ENCODE measurements at regions not wholly inside any gene's neighbourhood (a gene's known extent, or its start where the extent isn't known, plus 50 kb on each side); places are given as distances from the start of the nearest gene placed in this dataset.

GRCh38 chr6:112581015-112581414 lies 233.9 kb downstream of the RFPL4B start:
- DNase-seq (no peak), ATAC-seq (no peak)
- H3K9me3 ChIP-seq = peaks cover 0 to 4% (median 0%) of the 10 kb centered on the region in 11 donors
- no peaks in the 10 kb centered on the region for H3K27me3 ChIP-seq
- WGBS, 2 donors = 91 to 99% methylated on average over 1 of the region's 1 CpG
- H3K36me3 ChIP-seq = no peaks in the 10 kb centered on the region
- H3K27ac ChIP-seq = no peak overlapping the region
- no peak overlapping the region for H3K4me3 ChIP-seq
- intact Hi-C loops (cut with DNase I) = no loop called here
- no peak for TF ChIP-seq CTCF (IDR thresholded peaks at IDR 0.05)
- no peaks in the 10 kb centered on the region for H3K4me1 ChIP-seq

GRCh38 chr6:112590326-112590725 lies 243.2 kb downstream of the RFPL4B start:
- TF ChIP-seq CTCF (IDR thresholded peaks at IDR 0.05) = no peak
- ATAC-seq (no peak), DNase-seq (no peak)
- H3K4me1 ChIP-seq = no peaks in the 10 kb centered on the region
- H3K9me3 ChIP-seq = peaks cover 0 to 27% (median 4%) of the 10 kb centered on the region in 11 donors
- H3K4me3 ChIP-seq = no peak overlapping the region
- no peaks in the 10 kb centered on the region for H3K27me3 ChIP-seq
- intact Hi-C loops (cut with DNase I) = no loop called here
- 80 to 82% methylated on average over 3 of the region's 3 CpGs for WGBS, 2 donors
- H3K36me3 ChIP-seq = no peaks in the 10 kb centered on the region
- H3K27ac ChIP-seq = no peak overlapping the region

- H3K9me3 ChIP-seq = peaks cover 0 to 28% (median 4%) of the 10 kb centered on the region in 11 donors
- ATAC-seq (no peak), DNase-seq (no peak)
- no peak overlapping the region for H3K4me3 ChIP-seq
- TF ChIP-seq CTCF (IDR thresholded peaks at IDR 0.05) = no peak
- intact Hi-C loops (cut with DNase I) = no loop called here
- no peaks in the 10 kb centered on the region for H3K36me3 ChIP-seq
- no peaks in the 10 kb centered on the region for H3K27me3 ChIP-seq
- H3K27ac ChIP-seq = no peak overlapping the region
- no peaks in the 10 kb centered on the region for H3K4me1 ChIP-seq
Measured at GRCh38 chr6:112591329-112591728, 244.2 kb downstream of the RFPL4B start.

GRCh38 chr6:112592159-112592558 lies 245.0 kb downstream of the RFPL4B start:
- TF ChIP-seq CTCF (IDR thresholded peaks at IDR 0.05) = no peak
- Histone ChIP-seq H3K36me3 (no peaks in the 10 kb centered on the region), H3K4me3 (no peak overlapping the region), H3K9me3 (peaks cover 0 to 28% (median 4%) of the 10 kb centered on the region in 11 donors), H3K27ac (no peak overlapping the region), H3K4me1 (no peaks in the 10 kb centered on the region), H3K27me3 (no peaks in the 10 kb centered on the region)
- intact Hi-C loops (cut with DNase I) = loop anchor here in 1 of 10 donors (2.0 kb wide), 1 partner anchor 35 kb away; no protein-coding TSS in a partner anchor
- ATAC-seq (no peak), DNase-seq (no peak)
